ENCODE measurements at regions not wholly inside any gene's neighbourhood (a gene's known extent, or its start where the extent isn't known, plus 50 kb on each side); places are given as distances from the start of the nearest gene placed in this dataset.

DNA sequence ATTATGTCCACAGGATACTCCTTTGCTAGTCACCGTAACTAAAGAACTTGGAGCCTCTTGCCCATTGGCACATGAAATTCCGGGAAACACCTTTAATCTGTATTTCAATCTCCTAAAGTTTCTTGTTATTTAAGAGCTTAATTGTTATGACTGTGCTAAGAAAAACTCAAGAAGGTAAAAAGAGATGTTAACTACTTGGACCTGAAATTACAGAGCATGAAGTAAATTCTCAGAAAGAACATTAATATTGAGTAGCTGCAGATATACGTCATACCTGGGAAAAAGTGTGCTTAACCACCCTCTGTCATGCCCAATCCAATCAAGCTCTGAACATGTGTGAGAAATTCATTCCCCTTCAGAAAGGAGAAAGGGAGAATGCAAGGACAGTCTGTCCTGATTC lies 394.9 kb upstream of the PTGER4 start:
- H3K4me3 ChIP-seq (ENCODE audit: low read depth, low read length), result no peak overlapping the region
- no peaks in the 10 kb centered on the region for H3K36me3 ChIP-seq (ENCODE audit: control insufficient read depth, insufficient read depth, low read length)
- TF ChIP-seq, protein P1, sequence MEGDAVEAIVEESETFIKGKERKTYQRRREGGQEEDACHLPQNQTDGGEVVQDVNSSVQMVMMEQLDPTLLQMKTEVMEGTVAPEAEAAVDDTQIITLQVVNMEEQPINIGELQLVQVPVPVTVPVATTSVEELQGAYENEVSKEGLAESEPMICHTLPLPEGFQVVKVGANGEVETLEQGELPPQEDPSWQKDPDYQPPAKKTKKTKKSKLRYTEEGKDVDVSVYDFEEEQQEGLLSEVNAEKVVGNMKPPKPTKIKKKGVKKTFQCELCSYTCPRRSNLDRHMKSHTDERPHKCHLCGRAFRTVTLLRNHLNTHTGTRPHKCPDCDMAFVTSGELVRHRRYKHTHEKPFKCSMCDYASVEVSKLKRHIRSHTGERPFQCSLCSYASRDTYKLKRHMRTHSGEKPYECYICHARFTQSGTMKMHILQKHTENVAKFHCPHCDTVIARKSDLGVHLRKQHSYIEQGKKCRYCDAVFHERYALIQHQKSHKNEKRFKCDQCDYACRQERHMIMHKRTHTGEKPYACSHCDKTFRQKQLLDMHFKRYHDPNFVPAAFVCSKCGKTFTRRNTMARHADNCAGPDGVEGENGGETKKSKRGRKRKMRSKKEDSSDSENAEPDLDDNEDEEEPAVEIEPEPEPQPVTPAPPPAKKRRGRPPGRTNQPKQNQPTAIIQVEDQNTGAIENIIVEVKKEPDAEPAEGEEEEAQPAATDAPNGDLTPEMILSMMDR (IDR thresholded peaks at IDR 0.05; ENCODE audit: insufficient read depth, low read length, severe bottlenecking), result no peak
- DNase-seq (ENCODE audit: low read depth) (no peak), FAIRE-seq (no peak)
- H3K27me3 ChIP-seq (ENCODE audit: control insufficient read depth, insufficient read depth, low read length), result no peaks in the 10 kb centered on the region

DNA sequence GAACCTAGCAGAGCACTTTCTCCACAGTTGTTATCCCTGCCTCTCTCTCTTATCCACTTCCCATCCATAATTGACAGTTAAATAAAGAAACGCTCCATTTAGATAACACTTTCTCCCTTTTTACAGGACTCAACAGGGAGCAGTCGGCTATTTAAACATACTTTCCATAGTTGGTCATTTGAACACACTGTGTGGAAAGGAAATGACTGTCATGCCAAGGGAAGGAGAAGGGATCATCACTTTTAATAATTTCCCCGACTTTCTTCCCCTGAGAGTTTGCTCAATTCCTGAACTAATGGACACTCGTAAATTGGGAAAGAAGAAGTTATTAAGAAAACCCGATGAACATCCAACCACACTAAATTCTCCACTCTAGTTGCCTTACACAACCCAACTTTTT lies 400.8 kb upstream of the PTGER4 start:
- Histone ChIP-seq H3K36me3 (ENCODE audit: control insufficient read depth, insufficient read depth, low read length) (no peaks in the 10 kb centered on the region), H3K27me3 (ENCODE audit: control insufficient read depth, insufficient read depth, low read length) (no peaks in the 10 kb centered on the region), H3K4me3 (ENCODE audit: low read depth, low read length) (no peak overlapping the region)
- TF ChIP-seq, protein P1 (IDR thresholded peaks at IDR 0.05; ENCODE audit: insufficient read depth, low read length, severe bottlenecking), result no peak
- FAIRE-seq (no peak), DNase-seq (ENCODE audit: low read depth) (no peak)

DNA sequence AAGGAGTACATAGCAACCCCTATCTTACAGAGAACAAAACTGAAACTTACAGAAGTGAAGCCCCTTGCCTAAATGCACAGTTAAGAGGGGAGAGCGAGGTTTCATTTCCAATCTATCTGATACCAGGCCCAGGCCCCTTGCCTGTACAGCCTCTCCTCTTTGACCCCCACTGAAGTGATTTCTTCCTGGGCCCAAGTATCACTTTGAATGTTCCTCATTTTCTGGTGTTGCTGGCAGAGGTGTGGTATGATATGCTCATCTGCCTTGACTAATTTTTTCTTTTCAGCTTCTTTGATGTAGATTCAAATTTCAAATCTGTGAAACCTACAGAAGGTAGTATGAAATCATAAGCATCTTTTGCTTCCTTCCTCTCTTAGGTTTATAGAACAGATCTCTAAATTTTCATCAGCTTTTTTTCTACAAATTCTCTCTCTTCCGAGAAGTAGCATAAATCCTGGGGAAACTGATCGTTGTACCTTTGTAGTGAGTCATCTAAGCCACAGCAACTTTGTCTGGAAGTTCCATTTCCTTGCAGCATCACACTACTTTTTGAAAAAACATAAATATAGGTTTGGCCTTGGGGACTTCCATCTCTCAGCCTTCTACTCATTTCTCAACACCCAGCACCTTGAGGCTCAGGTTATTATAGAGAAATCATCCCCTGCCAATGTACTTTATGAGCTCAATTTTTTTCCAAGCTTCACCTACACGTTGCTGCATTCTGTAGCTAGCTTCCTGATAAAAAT lies 402.4 kb upstream of the PTGER4 start:
- DNase-seq (ENCODE audit: low read depth) (no peak), FAIRE-seq (no peak)
- no peaks in the 10 kb centered on the region for H3K36me3 ChIP-seq (ENCODE audit: control insufficient read depth, insufficient read depth, low read length)
- H3K27me3 ChIP-seq (ENCODE audit: control insufficient read depth, insufficient read depth, low read length), result no peaks in the 10 kb centered on the region
- no peak overlapping the region for H3K4me3 ChIP-seq (ENCODE audit: low read depth, low read length)
- TF ChIP-seq, protein P1 (IDR thresholded peaks at IDR 0.05; ENCODE audit: insufficient read depth, low read length, severe bottlenecking), result no peak

DNA sequence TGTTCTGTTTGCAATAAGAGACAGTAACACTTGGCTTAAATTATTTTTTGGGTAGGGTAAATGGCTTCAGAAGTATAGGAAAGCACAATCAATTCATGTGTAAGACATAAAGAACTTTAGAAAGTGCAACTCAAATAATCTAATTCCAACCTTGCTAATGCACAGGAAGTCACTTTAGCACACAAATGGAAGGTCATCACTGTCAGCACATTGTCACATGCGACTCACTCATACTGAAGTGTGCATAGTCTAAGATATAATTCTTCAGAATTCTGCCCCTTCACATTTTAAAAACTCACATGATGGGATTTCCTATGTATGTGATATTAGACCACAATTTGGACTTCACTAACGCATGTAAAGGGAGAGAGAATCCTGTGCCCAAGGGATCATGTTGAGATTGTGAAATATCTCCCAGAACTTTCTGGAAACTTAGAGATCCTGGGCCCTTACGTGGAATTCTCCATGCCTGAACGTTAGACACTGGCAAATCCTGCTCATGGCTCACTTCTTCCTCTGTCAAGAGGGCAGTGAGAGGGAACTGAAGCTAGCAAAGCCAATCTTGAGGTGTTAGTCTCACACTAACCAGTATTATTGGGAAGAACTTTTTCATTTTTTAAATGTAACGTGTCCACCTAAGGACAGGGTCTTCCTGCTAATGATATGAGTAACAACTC lies 403.2 kb upstream of the PTGER4 start:
- DNase-seq (ENCODE audit: low read depth) (no peak), FAIRE-seq (no peak)
- Histone ChIP-seq H3K27me3 (ENCODE audit: control insufficient read depth, insufficient read depth, low read length) (no peaks in the 10 kb centered on the region), H3K36me3 (ENCODE audit: control insufficient read depth, insufficient read depth, low read length) (no peaks in the 10 kb centered on the region), H3K4me3 (ENCODE audit: low read depth, low read length) (no peak overlapping the region)
- TF ChIP-seq, protein P1 (IDR thresholded peaks at IDR 0.05; ENCODE audit: insufficient read depth, low read length, severe bottlenecking), result no peak

DNA sequence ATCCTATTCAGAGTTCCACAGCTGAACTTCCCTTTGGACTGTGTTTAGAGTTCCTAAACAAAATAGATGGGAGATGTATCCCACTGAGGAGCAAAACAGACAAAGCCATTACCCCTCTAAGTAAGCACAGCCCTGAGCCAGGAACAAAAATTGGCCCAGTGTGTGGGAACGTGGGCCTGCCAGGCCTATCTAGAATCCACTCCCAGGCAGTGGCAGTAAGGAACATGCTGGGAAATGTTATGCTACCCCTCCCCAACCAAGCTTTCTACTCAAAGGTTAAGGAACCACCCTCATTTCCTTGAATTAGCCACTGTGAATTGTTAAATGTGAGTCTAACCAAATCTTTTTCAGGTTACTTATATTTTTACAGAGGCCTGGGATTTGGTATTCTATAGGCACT lies 405.1 kb upstream of the PTGER4 start:
- Histone ChIP-seq H3K36me3 (ENCODE audit: control insufficient read depth, insufficient read depth, low read length) (no peaks in the 10 kb centered on the region), H3K4me3 (ENCODE audit: low read depth, low read length) (no peak overlapping the region), H3K27me3 (ENCODE audit: control insufficient read depth, insufficient read depth, low read length) (no peaks in the 10 kb centered on the region)
- FAIRE-seq (no peak), DNase-seq (ENCODE audit: low read depth) (no peak)
- TF ChIP-seq, protein P1 (IDR thresholded peaks at IDR 0.05; ENCODE audit: insufficient read depth, low read length, severe bottlenecking), result no peak

Measured in bronchial epithelial cell (primary cell).